AG04449 (cell line): ENCODE measurements at regions not wholly inside any gene's neighbourhood (a gene's known extent, or its start where the extent isn't known, plus 50 kb on each side); places are given as distances from the start of the nearest gene placed in this dataset.

Experiments used
- CTCF ChIA-PET: fragments of 350-600 bp; formaldehyde crosslinking; extraction: SDS; loops from one replicate; lab custom pipeline; 2021; ENCODE audit warnings: antibody characterized with exemption; lab: Yijun Ruan, JAX
- POLR2A ChIA-PET: fragments of 400-600, 350-600 bp; formaldehyde crosslinking; extraction: SDS; loops from one replicate; lab custom pipeline; 2020; ENCODE audit warnings: antibody characterized with exemption, inconsistent platforms; lab: Yijun Ruan, JAX
- DNase-seq: peaks from one replicate; pipeline ENCODE4 v3.0.0-alpha.2; 2010; ENCODE audit warnings: low read depth, low spot score
- H3K4me3 ChIP-seq: 2 replicates; pipeline ENCODE4 v1.5.1; 2011; ENCODE audit warnings: low read depth, mild to moderate bottlenecking, control low read depth, low read length
- CTCF ChIP-seq: IDR thresholded peaks from one replicate; pipeline ENCODE4 v1.5.1; 2011; ENCODE audit warnings: mild to moderate bottlenecking, moderate library complexity, low read length, control low read depth, inconsistent platforms; ENCODE audit not compliant: insufficient read depth; ENCODE audit errors: missing control alignments

DNA sequence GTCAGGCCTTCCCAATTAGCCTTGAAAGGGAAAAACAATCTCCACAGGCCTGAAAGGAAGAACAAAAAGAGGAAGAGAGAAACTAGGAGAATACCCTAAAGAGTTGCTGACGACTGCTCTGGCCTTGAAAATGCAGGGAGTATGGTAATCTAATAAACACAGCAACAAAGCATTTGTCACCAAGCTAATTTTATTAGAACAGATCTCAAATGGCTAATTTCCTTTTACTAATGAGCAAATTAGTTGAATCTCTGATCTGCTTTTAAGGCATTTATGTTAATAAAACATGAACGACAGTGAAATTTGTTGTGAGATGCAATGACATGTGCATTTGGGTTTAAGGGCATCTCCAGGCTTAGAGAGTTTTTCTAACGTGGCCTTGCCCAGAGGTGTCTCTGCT lies 212.2 kb downstream of the BUD13 start:
- TF ChIP-seq CTCF = no peak
- POLR2A ChIA-PET = no interaction called here
- no peak overlapping the region for H3K4me3 ChIP-seq
- no peak for DNase-seq
- CTCF ChIA-PET = interaction anchor here (1.6 kb wide), 1 partner anchor 11 kb away, joined by 4 read pairs; no protein-coding TSS in a partner anchor

GRCh38 chr11:116558504-116559211 lies 214.1 kb downstream of the BUD13 start:
- ChIA-PET POLR2A (no interaction called here), CTCF (no interaction called here)
- no peak for TF ChIP-seq CTCF
- no peak overlapping the region for H3K4me3 ChIP-seq
- no peak for DNase-seq

DNA sequence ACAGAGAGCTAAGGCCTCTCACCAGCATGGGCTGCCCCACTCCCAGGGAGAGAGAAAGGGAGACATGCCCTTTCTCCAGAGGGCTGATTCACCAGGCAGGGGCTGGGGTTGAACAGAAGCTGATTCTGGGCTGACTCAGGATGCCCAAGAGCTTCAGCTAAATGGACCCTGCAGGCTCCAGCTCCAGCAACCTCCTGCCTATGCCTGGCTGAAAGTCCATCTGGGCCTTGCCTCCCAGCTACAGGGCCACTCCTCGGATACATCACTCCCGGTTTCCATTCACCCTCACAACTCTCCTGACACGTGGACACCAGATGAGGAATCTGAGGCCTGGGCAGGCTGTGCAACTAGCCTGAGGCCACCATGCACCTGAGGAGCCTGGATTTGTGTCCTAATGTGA lies 215.5 kb downstream of the BUD13 start:
- POLR2A ChIA-PET = no interaction called here
- CTCF ChIA-PET = no interaction called here
- DNase-seq = no peak
- H3K4me3 ChIP-seq = no peak overlapping the region
- TF ChIP-seq CTCF = no peak

GRCh38 chr11:116556483-116556882 lies 216.3 kb downstream of the BUD13 start:
- TF ChIP-seq CTCF = no peak
- DNase-seq = no peak
- CTCF ChIA-PET = no interaction called here
- H3K4me3 ChIP-seq = no peak overlapping the region
- POLR2A ChIA-PET = no interaction called here

GRCh38 chr11:116553482-116553881 lies 219.3 kb downstream of the BUD13 start:
- CTCF ChIA-PET = interaction anchor here (0.7 kb wide), 1 partner anchor 152 kb away, joined by 3 read pairs; no protein-coding TSS in a partner anchor

GRCh38 chr11:116551576-116551975 lies 221.2 kb downstream of the BUD13 start:
- no peak overlapping the region for H3K4me3 ChIP-seq
- no peak for TF ChIP-seq CTCF
- POLR2A ChIA-PET = no interaction called here
- CTCF ChIA-PET = no interaction called here
- DNase-seq = no peak

More at GRCh38 chr11:116553482-116553881, 219.3 kb downstream of the BUD13 start:
- TF ChIP-seq CTCF = no peak
- no peak for DNase-seq
- H3K4me3 ChIP-seq = no peak overlapping the region
- POLR2A ChIA-PET = no interaction called here
